Immature natural killer cell (primary cell): ENCODE measurements at regions not wholly inside any gene's neighbourhood (a gene's known extent, or its start where the extent isn't known, plus 50 kb on each side); places are given as distances from the start of the nearest gene placed in this dataset.

Experiments
- DNase-seq, 3 donors: peaks; one replicate each; pipeline ENCODE4 v3.0.0; 2022; ENCODE audit warnings: mixed read lengths in 1 of 3
- H3K27ac Mint-ChIP-seq, 6 donors: one replicate each; pipeline ENCODE4 v1.8.0; 2020; ENCODE audit warnings: mixed read lengths in 6 of 6, mild to moderate bottlenecking in 5 of 6, inconsistent platforms in 4 of 6, moderate library complexity in 3 of 6
- H3K27me3 Mint-ChIP-seq, 3 donors: one replicate each; pipeline ENCODE4 v1.8.0; 2020 to 2021; ENCODE audit warnings: low read depth in 3 of 3, mild to moderate bottlenecking in 3 of 3, mixed read lengths in 3 of 3, moderate library complexity in 3 of 3, inconsistent platforms in 1 of 3
- H3K36me3 Mint-ChIP-seq, 3 donors: one replicate each; pipeline ENCODE4 v1.8.0; 2020; ENCODE audit warnings: mixed read lengths in 3 of 3, inconsistent platforms in 2 of 3, mild to moderate bottlenecking in 2 of 3
- H3K4me1 Mint-ChIP-seq, 2 donors: one replicate each; pipeline ENCODE4 v1.8.0; 2020; ENCODE audit warnings: inconsistent platforms in 2 of 2, mild to moderate bottlenecking in 2 of 2, mixed read lengths in 2 of 2, moderate library complexity in 1 of 2
- H3K4me3 Mint-ChIP-seq, 5 donors: one replicate each; pipeline ENCODE4 v1.8.0; 2020; ENCODE audit warnings: mild to moderate bottlenecking in 5 of 5, mixed read lengths in 5 of 5, inconsistent platforms in 3 of 5, moderate library complexity in 3 of 5
- H3K9me3 Mint-ChIP-seq, 6 donors: one replicate each; pipeline ENCODE4 v1.8.0; 2020; ENCODE audit warnings: mild to moderate bottlenecking in 6 of 6, mixed read lengths in 6 of 6, inconsistent platforms in 4 of 6, moderate library complexity in 3 of 6

DNA sequence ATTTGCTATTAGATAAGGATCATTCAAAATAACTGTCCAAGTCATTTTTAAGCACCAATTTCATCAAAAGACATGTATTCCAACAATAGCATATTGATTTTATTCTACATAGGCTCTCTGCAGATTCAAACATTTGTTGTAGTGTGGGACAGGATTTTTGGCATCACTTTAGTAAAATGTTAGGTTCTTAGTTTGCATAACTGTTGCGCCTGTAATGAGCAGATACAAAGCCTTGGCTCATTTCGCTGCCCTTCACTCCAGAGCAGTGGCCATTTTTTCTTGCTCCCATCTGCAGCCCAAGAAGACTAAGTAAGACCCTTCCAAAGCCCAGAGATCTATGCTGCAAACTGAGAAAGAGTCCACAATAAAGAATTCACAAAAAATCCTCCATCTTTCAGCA lies 446.0 kb upstream of the MPDZ start:
- Mint-ChIP-seq H3K27me3 (no peaks in the 10 kb centered on the region), H3K4me1 (no peaks in the 10 kb centered on the region), H3K27ac (no peak overlapping the region), H3K4me3 (no peak overlapping the region), H3K36me3 (no peaks in the 10 kb centered on the region), H3K9me3 (peaks cover 5 to 41% (median 14%) of the 10 kb centered on the region in 6 donors)
- no peak for DNase-seq

DNA sequence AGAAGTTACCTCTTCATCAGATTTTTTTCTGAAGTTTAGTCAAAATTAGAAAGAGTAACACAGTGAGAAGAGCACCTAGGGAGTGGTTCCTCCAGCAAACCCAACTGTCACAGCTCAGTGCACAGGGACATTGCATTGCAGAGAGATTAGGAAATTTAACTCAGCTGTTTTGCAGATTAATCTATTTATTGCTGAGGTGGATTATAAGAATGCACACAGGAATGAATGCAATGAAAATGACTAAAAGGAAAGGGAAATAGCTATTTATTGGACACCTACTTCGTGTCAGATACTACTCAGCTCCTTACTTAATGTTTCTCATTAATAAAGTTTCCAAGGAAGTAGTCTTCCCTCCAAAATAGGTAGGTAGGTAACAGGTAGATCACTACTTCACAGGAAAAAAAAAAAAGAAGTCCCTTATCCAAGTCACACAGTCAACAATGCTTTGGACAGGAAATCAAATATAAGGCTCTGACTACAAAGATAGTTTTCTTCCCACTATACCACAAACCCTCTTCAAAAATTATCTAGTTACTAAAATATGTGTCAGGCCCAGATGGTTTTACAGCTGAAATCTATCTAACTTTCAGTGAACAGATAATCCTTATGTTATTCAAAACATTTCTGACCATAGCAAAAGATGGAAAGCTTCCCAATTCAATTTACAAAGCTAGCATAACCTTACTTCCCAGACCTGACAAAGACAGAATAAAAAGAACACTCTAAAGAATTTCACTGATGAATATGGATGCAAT lies 442.2 kb upstream of the MPDZ start:
- Mint-ChIP-seq H3K4me1 (no peaks in the 10 kb centered on the region), H3K27ac (no peak overlapping the region)
- no peak for DNase-seq

DNA sequence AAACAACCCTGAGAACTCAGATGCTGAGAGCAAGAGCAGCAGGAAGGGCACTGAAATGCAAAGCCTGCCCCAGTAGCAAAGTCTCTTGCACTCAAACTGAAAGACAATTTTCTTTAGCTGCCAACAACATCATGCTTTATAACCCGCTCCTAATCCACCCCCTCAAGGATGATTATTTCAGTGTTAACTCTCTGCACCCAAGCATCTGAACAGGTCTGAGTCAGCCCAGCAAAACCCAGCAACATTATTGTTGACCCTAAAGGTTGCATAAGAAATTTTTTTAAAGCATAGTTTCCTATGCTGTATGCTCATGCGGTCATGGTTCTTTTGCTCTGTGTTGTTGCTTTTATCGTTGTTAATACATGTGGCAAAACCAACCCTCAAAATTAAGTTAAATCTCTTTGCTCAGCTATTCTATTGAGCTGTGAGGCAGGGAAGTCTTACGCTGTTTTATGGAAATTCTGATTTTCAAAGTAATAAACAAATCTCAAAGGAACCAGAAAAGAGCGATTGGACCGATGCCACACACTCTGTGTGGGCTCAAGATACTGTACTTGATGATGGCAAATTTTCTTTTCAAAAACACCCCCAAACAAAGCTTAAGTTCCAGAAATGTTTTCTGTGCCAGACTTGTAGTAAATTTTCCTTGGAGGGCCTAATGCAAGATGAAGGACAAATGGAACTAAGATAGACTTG lies 440.6 kb upstream of the MPDZ start:
- H3K27me3 Mint-ChIP-seq, result peaks cover 0 to 2% (median 0%) of the 10 kb centered on the region in 3 donors
- H3K27ac Mint-ChIP-seq, result no peak overlapping the region
- H3K9me3 Mint-ChIP-seq, result peaks cover 2 to 36% (median 10%) of the 10 kb centered on the region in 6 donors
- no peak overlapping the region for H3K4me3 Mint-ChIP-seq
- no peak for DNase-seq
- H3K36me3 Mint-ChIP-seq, result no peaks in the 10 kb centered on the region
- no peaks in the 10 kb centered on the region for H3K4me1 Mint-ChIP-seq

More for the DNA sequence above, 442.2 kb upstream of the MPDZ start:
- Mint-ChIP-seq H3K36me3 (no peaks in the 10 kb centered on the region), H3K4me3 (no peak overlapping the region), H3K27me3 (peaks cover 0 to 2% (median 0%) of the 10 kb centered on the region in 3 donors), H3K9me3 (peaks cover 2 to 32% (median 12%) of the 10 kb centered on the region in 6 donors)

DNA sequence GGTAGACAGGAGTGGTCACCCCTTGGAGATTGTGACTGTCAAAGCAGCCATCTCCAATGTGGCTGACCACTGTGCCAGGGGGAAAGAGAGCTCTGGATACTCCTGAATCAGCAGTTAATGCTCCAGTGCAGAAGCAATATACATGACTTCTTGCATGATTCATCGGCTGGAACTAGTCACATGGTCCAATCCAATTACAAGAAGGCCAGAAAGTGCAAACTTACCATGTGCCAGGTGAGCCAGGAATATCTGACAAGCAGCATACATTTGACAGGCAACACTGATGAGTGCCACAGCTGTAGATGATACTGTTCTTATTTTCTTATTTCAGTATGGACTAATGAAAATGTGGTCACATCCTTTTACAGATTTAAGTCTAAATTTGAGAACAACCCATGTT lies 440.0 kb upstream of the MPDZ start:
- no peak overlapping the region for H3K4me3 Mint-ChIP-seq
- H3K27ac Mint-ChIP-seq, result no peak overlapping the region
- no peaks in the 10 kb centered on the region for H3K36me3 Mint-ChIP-seq
- DNase-seq, result no peak
- H3K27me3 Mint-ChIP-seq, result peaks cover 0 to 2% (median 0%) of the 10 kb centered on the region in 3 donors
- H3K9me3 Mint-ChIP-seq, result peaks cover 2 to 34% (median 9%) of the 10 kb centered on the region in 6 donors
- no peaks in the 10 kb centered on the region for H3K4me1 Mint-ChIP-seq

- Mint-ChIP-seq H3K27me3 (peaks cover 0 to 2% (median 0%) of the 10 kb centered on the region in 3 donors), H3K9me3 (peaks cover 0 to 32% (median 8%) of the 10 kb centered on the region in 6 donors), H3K4me3 (no peak overlapping the region), H3K27ac (no peak overlapping the region), H3K4me1 (no peaks in the 10 kb centered on the region), H3K36me3 (no peaks in the 10 kb centered on the region)
- DNase-seq, result no peak
Measured at GRCh38 chr9:13718539-13718938, 439.0 kb upstream of the MPDZ start.

GRCh38 chr9:13718086-13718485 lies 438.6 kb upstream of the MPDZ start:
- peaks cover 0 to 2% (median 0%) of the 10 kb centered on the region in 3 donors for H3K27me3 Mint-ChIP-seq
- H3K4me3 Mint-ChIP-seq, result no peak overlapping the region
- H3K9me3 Mint-ChIP-seq, result peaks cover 0 to 30% (median 9%) of the 10 kb centered on the region in 6 donors
- H3K4me1 Mint-ChIP-seq, result no peaks in the 10 kb centered on the region
- DNase-seq, result no peak
- H3K27ac Mint-ChIP-seq, result no peak overlapping the region
- H3K36me3 Mint-ChIP-seq, result no peaks in the 10 kb centered on the region

DNA sequence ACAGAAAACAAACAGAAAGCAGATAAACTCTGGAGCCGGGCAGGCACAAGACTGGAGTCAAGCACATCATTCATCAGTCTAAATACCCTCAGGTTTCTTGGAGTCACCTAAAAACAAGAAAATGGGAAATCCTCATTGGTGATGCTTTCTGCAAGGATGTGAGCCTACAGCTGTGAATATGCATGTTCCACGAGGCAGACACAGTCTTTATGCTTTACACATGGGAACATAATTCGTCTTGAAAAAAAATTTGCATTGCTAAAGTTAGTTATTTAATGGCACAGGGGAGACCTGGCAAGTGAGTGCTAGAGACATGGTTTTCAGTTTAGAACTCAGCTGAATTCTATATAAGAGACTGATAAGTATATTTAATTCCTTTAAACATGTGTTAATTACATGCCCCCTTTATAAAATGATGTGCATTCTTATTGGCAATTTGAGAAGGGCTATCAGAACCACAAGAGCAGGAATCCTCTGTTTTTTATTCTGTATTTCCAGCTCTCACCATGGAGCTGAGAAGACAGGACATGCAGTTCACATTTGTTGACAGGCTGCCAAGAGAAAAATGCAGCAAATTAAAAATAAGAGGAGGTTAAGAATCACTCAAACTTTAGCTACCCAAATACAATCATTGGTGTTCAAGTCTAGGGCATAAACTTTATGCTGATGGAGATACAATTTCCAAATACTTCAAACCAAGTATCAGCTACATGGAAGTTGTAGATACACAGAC lies 438.0 kb upstream of the MPDZ start:
- no peaks in the 10 kb centered on the region for H3K4me1 Mint-ChIP-seq
- H3K9me3 Mint-ChIP-seq, result peaks cover 0 to 27% (median 9%) of the 10 kb centered on the region in 6 donors
- peaks cover 0 to 2% (median 0%) of the 10 kb centered on the region in 3 donors for H3K27me3 Mint-ChIP-seq
- H3K27ac Mint-ChIP-seq, result no peak overlapping the region
- H3K36me3 Mint-ChIP-seq, result no peaks in the 10 kb centered on the region
- no peak for DNase-seq
- no peak overlapping the region for H3K4me3 Mint-ChIP-seq

DNA sequence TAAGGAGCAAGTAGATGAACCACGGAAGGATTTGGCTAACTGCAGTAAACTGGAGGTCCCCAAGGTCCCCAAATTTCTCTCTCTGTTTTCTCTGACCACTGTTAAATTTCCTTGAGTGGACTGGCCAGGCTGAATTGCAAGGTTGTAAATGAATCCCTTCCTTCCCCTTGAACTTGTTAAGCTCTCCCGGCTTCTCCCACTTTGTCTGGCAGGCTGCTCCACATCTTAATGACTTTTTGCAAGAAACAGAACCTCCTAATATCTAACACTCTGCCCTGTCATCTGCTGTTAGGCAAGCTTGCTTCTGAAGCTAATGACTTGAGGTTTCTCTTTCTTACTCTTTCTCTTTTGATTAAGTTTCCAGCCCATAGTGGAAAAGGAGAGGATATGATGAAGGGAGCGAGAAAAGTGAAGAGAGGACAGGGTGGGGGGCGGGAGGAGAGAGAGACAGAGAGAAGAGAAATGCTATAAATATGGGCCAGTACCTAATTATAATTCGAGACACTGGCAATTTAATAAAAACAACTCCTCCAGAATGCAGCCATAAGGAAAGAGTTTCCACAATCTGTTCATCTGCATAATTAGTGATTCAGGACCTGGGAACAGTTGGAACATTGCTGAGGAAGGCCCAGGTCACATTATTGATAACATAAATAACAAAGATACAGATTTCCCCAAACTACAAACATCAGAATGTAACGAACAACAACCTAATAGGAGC lies 437.3 kb upstream of the MPDZ start:
- no peak for DNase-seq
- peaks cover 0 to 25% (median 7%) of the 10 kb centered on the region in 6 donors for H3K9me3 Mint-ChIP-seq
- no peak overlapping the region for H3K4me3 Mint-ChIP-seq
- H3K27me3 Mint-ChIP-seq, result peaks cover 0 to 2% (median 0%) of the 10 kb centered on the region in 3 donors
- no peak overlapping the region for H3K27ac Mint-ChIP-seq
- H3K36me3 Mint-ChIP-seq, result no peaks in the 10 kb centered on the region
- no peaks in the 10 kb centered on the region for H3K4me1 Mint-ChIP-seq

DNA sequence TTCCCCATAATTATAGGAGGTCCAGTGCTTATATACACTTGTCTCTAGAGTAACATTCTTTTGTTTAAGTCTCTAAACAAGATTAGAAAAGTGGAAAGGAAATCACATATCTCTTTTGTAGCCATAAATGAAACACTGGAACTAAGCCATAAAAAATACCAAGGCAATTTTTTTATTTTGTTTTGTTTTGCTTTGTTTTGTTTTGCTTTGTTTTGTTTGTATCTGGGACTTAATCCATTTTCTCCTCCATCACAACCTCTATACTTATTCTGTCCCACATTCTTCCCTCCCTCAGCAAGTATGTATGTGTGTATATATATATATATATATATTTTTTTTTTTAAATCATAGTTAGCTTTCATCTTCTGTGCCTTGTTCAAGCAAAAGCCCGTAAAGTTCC lies 436.6 kb upstream of the MPDZ start:
- H3K36me3 Mint-ChIP-seq, result no peaks in the 10 kb centered on the region
- peaks cover 0 to 2% (median 0%) of the 10 kb centered on the region in 3 donors for H3K27me3 Mint-ChIP-seq
- no peak for DNase-seq
- no peak overlapping the region for H3K27ac Mint-ChIP-seq
- H3K9me3 Mint-ChIP-seq, result peaks cover 2 to 18% (median 7%) of the 10 kb centered on the region in 6 donors
- H3K4me1 Mint-ChIP-seq, result no peaks in the 10 kb centered on the region
- H3K4me3 Mint-ChIP-seq, result no peak overlapping the region

DNA sequence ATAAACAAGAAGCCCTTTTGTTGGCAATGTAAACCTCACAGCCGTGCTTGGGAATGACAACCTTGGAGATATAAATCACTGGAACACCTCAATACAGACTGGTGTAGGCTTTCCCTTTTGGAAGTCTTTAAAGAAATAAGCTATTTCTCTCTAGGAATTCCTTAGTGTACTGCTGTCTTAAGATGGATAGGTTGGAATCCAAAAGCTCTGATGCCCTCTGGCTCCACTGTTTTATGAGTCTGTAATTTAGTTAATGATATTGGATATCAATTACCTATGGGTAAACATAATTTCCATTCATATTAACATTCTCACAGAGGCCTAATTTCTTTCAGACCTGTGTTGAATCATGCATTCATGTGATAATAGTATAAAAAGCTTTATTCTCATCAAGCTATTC lies 435.9 kb upstream of the MPDZ start:
- Mint-ChIP-seq H3K4me1 (no peaks in the 10 kb centered on the region), H3K27ac (no peak overlapping the region)

GRCh38 chr9:13707612-13708576 lies 428.4 kb upstream of the MPDZ start:
- no peak for DNase-seq
- Mint-ChIP-seq H3K4me1 (no peaks in the 10 kb centered on the region), H3K27me3 (peaks cover 0 to 1% (median under 1%) of the 10 kb centered on the region in 3 donors), H3K9me3 (peaks cover 0 to 28% (median 11%) of the 10 kb centered on the region in 6 donors), H3K4me3 (no peak overlapping the region), H3K36me3 (peaks cover 0 to 3% (median 0%) of the 10 kb centered on the region in 3 donors), H3K27ac (no peak overlapping the region)

More for the DNA sequence above, 435.9 kb upstream of the MPDZ start:
- DNase-seq, result no peak
- Mint-ChIP-seq H3K36me3 (no peaks in the 10 kb centered on the region), H3K27me3 (peaks cover 0 to 2% (median 0%) of the 10 kb centered on the region in 3 donors), H3K9me3 (peaks cover 2 to 21% (median 8%) of the 10 kb centered on the region in 6 donors), H3K4me3 (no peak overlapping the region)

- H3K4me3 Mint-ChIP-seq, result no peak overlapping the region
- H3K27ac Mint-ChIP-seq, result no peak overlapping the region
- peaks cover 0 to 1% (median 1%) of the 10 kb centered on the region in 3 donors for H3K27me3 Mint-ChIP-seq
- H3K9me3 Mint-ChIP-seq, result peaks cover 5 to 45% (median 15%) of the 10 kb centered on the region in 6 donors
- DNase-seq, result no peak
- no peaks in the 10 kb centered on the region for H3K4me1 Mint-ChIP-seq
- peaks cover 0 to 3% (median 0%) of the 10 kb centered on the region in 3 donors for H3K36me3 Mint-ChIP-seq
Measured at GRCh38 chr9:13705918-13706317, 426.4 kb upstream of the MPDZ start.
